GM12865 (cell line): ENCODE measurements at regions not wholly inside any gene's neighbourhood (a gene's known extent, or its start where the extent isn't known, plus 50 kb on each side); places are given as distances from the start of the nearest gene placed in this dataset.

Experiments used
- DNase-seq: peaks from one replicate; pipeline ENCODE4 v3.0.0; 2010; ENCODE audit warnings: low read depth
- H3K4me3 ChIP-seq: 2 replicates; pipeline ENCODE4 v1.5.1; 2011; ENCODE audit warnings: mild to moderate bottlenecking, low read depth, low read length, control low read depth
- TF ChIP-seq, protein P1 (sequence below): IDR thresholded peaks from 2 replicates; pipeline ENCODE4 v1.5.1; 2011; ENCODE audit warnings: low read length, control low read depth, low read depth, inconsistent platforms; ENCODE audit not compliant: insufficient read depth; ENCODE audit errors: missing control alignments

- no peak for DNase-seq
- TF ChIP-seq, protein P1, sequence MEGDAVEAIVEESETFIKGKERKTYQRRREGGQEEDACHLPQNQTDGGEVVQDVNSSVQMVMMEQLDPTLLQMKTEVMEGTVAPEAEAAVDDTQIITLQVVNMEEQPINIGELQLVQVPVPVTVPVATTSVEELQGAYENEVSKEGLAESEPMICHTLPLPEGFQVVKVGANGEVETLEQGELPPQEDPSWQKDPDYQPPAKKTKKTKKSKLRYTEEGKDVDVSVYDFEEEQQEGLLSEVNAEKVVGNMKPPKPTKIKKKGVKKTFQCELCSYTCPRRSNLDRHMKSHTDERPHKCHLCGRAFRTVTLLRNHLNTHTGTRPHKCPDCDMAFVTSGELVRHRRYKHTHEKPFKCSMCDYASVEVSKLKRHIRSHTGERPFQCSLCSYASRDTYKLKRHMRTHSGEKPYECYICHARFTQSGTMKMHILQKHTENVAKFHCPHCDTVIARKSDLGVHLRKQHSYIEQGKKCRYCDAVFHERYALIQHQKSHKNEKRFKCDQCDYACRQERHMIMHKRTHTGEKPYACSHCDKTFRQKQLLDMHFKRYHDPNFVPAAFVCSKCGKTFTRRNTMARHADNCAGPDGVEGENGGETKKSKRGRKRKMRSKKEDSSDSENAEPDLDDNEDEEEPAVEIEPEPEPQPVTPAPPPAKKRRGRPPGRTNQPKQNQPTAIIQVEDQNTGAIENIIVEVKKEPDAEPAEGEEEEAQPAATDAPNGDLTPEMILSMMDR, result no peak
- H3K4me3 ChIP-seq, result no peak overlapping the region
These were observed 445.3 kb downstream of the ADGRL2 start for GRCh38 chr1:82246050-82246449.

DNA sequence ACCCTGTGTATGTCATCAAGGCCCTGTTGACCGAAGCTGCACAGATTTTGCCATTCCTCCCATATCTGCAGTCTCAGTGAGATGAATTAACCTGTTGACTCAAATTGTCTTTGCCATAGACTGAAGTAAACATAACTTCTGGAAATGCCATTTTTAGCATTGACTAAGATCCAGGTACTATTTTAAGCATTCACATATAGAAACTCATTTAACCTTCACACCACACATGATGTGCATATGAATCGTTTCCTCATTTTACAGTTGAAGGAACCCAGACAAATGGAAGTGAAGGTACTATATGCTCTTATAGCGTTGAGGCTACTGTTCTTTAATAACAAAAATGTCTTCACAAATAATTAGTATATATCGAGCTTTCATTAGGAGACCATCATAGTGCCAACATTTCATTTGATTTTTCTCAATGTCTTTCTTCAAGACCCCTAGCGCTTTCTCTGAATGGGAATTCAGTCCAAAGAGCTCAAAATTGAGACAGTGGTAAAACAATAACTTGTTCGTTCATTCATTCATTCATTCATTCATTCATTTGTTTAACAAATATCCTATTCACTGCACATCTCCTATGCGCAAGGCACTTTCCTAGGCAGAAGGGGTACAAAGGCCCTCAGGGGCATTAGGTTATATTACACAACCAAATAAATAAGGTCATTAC is 444.7 kb downstream of the ADGRL2 start:
- no peak for DNase-seq
- TF ChIP-seq, protein P1, result no peak
- H3K4me3 ChIP-seq, result no peak overlapping the region

DNA sequence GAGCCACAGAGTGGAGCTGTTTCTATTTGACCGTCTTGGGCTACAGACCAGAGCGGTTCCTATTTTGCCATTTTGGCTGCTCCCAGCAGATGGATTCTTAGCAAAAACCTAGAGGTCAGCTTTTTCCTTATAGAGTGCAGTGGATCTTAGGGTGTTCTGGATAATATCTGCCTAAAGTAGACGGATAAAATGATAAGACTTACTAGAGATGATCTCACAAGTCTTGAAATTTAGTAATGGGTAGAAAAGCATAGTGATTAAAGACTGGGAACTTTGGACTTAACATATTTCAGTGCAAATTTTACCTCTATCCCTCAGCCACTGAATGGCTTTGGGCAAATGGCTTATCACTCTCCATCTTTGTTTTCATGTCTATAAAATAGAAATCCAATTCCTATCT is 439.8 kb downstream of the ADGRL2 start:
- TF ChIP-seq, protein P1, result no peak
- H3K4me3 ChIP-seq, result no peak overlapping the region
- DNase-seq, result no peak

DNA sequence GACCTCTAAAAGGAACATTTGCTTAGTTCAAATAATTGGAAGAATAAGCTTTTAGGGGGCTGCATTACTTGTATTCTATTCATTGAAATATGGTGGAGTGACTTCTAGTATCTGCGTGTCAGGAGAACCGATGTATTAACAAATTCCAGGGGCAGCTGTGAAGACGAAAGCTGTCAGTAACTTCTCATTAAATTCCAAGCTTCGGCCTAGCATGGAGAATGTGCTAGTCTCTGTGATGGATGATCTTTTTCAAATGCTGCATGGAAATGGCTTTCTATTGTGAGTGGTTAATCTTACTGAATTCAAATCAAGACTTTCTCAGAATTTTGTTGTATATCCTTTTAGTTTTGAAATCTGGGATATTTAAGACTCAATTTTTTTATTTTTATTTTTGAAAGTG is 429.9 kb downstream of the ADGRL2 start:
- TF ChIP-seq, protein P1, result no peak
- DNase-seq, result no peak
- no peak overlapping the region for H3K4me3 ChIP-seq

DNA sequence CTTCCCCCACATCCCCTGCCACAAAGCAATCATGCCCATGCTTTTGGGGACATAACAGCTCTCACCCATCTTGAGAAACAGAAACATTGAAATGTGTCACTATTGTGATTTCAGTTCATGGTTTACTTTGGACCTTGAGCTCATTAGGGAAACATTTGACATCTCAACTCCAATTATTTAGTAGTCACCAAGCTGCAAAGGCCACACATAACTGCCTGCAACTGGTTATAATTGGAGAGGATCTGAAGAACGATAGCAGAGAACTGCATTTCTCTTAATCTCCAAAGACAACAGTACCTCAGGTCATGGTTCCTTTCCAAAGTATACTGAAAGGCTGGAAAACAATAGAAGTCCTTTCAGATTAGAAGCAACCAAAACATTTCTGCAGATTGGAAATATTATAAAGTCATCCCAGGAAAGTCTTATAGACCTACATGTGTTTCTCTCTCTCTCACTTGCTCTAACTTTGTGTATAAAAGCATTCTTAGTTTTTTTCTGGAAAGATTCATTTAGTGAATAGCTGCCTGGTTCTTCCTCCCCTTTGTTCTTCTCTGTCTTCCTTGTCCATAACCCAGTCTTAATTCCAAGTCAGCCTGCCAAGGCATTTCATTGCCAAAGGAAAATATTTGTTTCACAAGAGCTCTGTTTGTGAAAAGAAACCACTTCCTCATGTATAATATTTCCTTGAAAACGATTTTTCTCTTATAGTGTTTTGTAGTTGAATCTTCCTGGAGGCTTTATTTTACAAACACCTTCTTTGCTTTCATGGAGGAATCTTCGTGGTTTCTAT is 426.8 kb downstream of the ADGRL2 start:
- TF ChIP-seq, protein P1, result no peak
- no peak overlapping the region for H3K4me3 ChIP-seq
- DNase-seq, result no peak

DNA sequence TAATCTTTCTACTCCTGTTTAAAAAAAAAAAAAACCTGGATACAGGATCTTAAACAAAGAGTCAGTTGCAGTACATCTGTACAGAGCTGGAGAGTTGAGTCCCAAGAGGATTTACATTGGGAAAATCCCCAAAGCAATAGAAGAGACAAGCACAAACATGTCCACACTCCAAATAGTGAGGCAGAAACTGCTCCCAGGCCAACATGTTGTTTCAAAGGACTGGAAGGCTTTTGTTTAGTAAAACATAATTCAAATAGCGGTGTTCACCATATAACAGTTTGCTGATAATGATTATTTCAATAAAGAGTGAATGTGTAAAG is 425.4 kb downstream of the ADGRL2 start:
- H3K4me3 ChIP-seq, result no peak overlapping the region
- TF ChIP-seq, protein P1, result no peak
- no peak for DNase-seq
